ENCODE measurements at regions not wholly inside any gene's neighbourhood (a gene's known extent, or its start where the extent isn't known, plus 50 kb on each side); places are given as distances from the start of the nearest gene placed in this dataset.

DNA sequence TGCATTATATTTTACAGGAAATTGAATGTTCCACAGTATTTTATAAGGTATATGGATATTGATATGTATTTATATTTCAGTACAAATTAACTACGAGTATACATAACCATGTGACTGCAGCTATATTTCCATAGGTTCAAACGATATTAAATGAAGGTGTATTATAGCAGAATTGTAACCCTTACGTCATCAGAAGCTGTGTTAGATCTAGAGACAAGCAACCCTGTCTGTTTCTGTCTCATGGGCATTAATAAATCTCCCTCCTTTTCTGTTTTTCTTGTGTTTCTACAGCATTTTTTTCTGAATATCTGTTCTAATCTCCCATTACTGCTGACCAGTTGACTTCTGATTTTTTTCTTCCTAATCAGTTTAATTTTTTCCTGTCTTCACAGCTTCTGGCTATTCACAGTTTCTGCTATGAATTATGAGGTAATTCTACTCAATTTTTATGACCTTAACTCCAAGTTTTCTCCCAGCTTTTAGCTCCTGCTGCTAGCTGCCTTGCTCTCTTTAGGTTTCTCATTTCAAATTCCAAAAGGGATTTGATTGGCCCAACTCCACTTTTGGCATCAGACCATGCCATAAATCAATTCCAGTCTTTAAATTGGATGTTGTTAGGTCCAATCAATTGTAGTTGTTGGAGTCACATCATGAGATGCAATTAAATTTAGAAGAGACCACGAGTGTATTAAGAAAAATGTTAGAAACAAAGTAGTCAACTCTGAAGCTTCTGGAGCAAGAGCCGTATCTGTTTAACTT, 277.5 kb upstream of the ZSWIM2 start:
- Histone ChIP-seq H3K27ac (ENCODE audit: low read depth, low read length) (no peak overlapping the region), H3K79me2 (ENCODE audit: insufficient read depth, low read length) (no peaks in the 10 kb centered on the region), H3K27me3 (ENCODE audit: insufficient read depth, low read length) (no peaks in the 10 kb centered on the region), H3K4me2 (ENCODE audit: insufficient read depth, low read length) (no peak overlapping the region), H3K9me3 (ENCODE audit: low read depth, low read length) (no peaks in the 10 kb centered on the region), H3K4me1 (ENCODE audit: insufficient read depth, low read length) (no peaks in the 10 kb centered on the region), H3K4me3 (ENCODE audit: insufficient read depth, low read length) (no peak overlapping the region), H3K36me3 (ENCODE audit: insufficient read depth, low read length) (no peaks in the 10 kb centered on the region), H2AFZ (ENCODE audit: low read length) (no peak overlapping the region), H4K20me1 (ENCODE audit: insufficient read depth, low read length) (no peaks in the 10 kb centered on the region)
- TF ChIP-seq, protein P1, sequence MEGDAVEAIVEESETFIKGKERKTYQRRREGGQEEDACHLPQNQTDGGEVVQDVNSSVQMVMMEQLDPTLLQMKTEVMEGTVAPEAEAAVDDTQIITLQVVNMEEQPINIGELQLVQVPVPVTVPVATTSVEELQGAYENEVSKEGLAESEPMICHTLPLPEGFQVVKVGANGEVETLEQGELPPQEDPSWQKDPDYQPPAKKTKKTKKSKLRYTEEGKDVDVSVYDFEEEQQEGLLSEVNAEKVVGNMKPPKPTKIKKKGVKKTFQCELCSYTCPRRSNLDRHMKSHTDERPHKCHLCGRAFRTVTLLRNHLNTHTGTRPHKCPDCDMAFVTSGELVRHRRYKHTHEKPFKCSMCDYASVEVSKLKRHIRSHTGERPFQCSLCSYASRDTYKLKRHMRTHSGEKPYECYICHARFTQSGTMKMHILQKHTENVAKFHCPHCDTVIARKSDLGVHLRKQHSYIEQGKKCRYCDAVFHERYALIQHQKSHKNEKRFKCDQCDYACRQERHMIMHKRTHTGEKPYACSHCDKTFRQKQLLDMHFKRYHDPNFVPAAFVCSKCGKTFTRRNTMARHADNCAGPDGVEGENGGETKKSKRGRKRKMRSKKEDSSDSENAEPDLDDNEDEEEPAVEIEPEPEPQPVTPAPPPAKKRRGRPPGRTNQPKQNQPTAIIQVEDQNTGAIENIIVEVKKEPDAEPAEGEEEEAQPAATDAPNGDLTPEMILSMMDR (IDR thresholded peaks at IDR 0.05; ENCODE audit: extremely low read depth, low read depth, low read length): no peak
- DNase-seq (ENCODE audit: insufficient read length, low spot score, missing footprints): no peak

DNA sequence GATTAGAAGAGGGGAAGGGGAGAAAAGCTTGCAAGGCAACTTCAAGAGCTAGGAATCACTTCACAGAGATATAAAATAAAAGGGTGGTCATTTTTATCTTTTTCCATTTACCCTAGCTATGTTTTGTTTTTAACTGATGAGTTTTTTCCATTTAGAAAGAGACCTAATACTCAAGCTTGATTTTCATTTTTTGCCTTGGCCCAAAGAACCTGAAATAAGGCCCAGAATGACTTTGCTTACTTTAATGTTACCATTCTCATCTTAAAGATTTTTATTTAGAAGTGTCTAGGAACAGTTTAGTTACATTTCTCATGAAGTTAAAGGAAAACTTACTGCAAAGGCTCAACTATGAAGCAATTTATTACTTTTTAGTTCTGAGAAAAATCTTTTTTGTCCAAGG, 276.3 kb upstream of the ZSWIM2 start:
- no peaks in the 10 kb centered on the region for H3K4me1 ChIP-seq (ENCODE audit: insufficient read depth, low read length)
- no peaks in the 10 kb centered on the region for H3K36me3 ChIP-seq (ENCODE audit: insufficient read depth, low read length)
- TF ChIP-seq, protein P1 (IDR thresholded peaks at IDR 0.05; ENCODE audit: extremely low read depth, low read depth, low read length): no peak
- H3K79me2 ChIP-seq (ENCODE audit: insufficient read depth, low read length): no peaks in the 10 kb centered on the region
- H3K4me2 ChIP-seq (ENCODE audit: insufficient read depth, low read length): no peak overlapping the region
- no peak overlapping the region for H3K4me3 ChIP-seq (ENCODE audit: insufficient read depth, low read length)
- H4K20me1 ChIP-seq (ENCODE audit: insufficient read depth, low read length): no peaks in the 10 kb centered on the region
- DNase-seq (ENCODE audit: insufficient read length, low spot score, missing footprints): no peak
- H3K27ac ChIP-seq (ENCODE audit: low read depth, low read length): no peak overlapping the region
- H2AFZ ChIP-seq (ENCODE audit: low read length): no peak overlapping the region
- no peaks in the 10 kb centered on the region for H3K9me3 ChIP-seq (ENCODE audit: low read depth, low read length)
- no peaks in the 10 kb centered on the region for H3K27me3 ChIP-seq (ENCODE audit: insufficient read depth, low read length)

DNA sequence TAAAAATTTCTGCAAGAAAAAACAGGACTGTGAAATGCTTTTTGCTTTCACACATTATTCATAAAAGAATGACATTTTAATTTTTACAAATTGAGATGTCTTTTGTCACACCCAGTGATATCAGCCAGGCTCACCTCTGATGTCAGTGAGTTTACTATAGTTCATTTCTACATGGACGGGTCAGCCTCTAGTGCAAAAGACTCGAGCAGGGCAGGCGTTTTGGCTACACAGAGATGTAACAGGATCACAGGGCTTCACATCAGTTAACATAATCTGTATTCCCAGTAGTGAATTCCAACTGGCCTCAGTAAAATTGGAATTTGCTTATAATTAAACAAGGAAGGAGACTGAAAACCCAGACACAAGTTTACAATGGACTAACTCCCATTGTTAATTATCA, 275.6 kb upstream of the ZSWIM2 start:
- H2AFZ ChIP-seq (ENCODE audit: low read length): no peak overlapping the region
- TF ChIP-seq, protein P1 (IDR thresholded peaks at IDR 0.05; ENCODE audit: extremely low read depth, low read depth, low read length): no peak
- no peaks in the 10 kb centered on the region for H3K9me3 ChIP-seq (ENCODE audit: low read depth, low read length)
- H3K27me3 ChIP-seq (ENCODE audit: insufficient read depth, low read length): no peaks in the 10 kb centered on the region
- H3K4me3 ChIP-seq (ENCODE audit: insufficient read depth, low read length): no peak overlapping the region
- no peaks in the 10 kb centered on the region for H4K20me1 ChIP-seq (ENCODE audit: insufficient read depth, low read length)
- no peaks in the 10 kb centered on the region for H3K36me3 ChIP-seq (ENCODE audit: insufficient read depth, low read length)
- DNase-seq (ENCODE audit: insufficient read length, low spot score, missing footprints): no peak
- no peaks in the 10 kb centered on the region for H3K4me1 ChIP-seq (ENCODE audit: insufficient read depth, low read length)
- no peaks in the 10 kb centered on the region for H3K79me2 ChIP-seq (ENCODE audit: insufficient read depth, low read length)
- no peak overlapping the region for H3K27ac ChIP-seq (ENCODE audit: low read depth, low read length)
- H3K4me2 ChIP-seq (ENCODE audit: insufficient read depth, low read length): no peak overlapping the region

DNA sequence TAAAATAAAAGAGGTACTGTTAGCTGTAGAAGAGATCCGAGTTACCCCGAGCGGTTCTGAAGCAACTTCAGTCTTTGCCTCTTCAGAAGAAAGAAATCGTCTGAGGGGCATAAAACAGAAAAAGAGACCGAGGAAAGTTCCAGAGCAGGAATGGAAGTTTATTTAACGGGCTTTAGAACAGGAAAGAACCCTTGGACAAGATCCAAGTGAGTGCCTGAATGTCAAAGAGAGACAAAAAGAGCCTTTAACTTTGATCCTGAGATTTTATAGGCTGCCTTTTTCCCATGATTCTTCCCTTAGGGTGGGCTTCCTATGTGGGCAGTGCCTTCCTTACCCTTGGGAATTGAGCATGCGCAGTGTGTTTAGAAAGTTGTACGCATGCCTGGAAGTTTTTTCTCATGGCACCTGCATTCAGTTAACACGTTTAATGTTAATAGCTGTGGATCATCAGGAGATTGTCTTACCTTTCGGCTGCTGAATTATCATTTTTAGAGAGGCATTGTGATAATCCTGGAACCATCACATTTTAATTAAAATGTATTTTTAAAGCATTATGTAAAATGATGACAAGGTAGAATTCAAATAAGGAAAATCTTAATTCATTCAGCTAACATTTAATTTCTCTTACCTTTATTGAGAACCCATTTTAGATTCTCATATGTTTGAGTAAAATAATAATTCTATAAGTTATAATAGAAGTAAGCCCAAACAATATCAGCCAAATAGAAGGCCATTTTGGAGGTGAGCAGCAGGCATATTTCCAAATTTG, 269.5 kb upstream of the ZSWIM2 start:
- H3K4me1 ChIP-seq (ENCODE audit: insufficient read depth, low read length): no peaks in the 10 kb centered on the region
- TF ChIP-seq, protein P1 (IDR thresholded peaks at IDR 0.05; ENCODE audit: extremely low read depth, low read depth, low read length): no peak
- no peaks in the 10 kb centered on the region for H3K27me3 ChIP-seq (ENCODE audit: insufficient read depth, low read length)
- H3K9me3 ChIP-seq (ENCODE audit: low read depth, low read length): no peaks in the 10 kb centered on the region
- H3K36me3 ChIP-seq (ENCODE audit: insufficient read depth, low read length): no peaks in the 10 kb centered on the region
- DNase-seq (ENCODE audit: insufficient read length, low spot score, missing footprints): no peak
- no peak overlapping the region for H3K4me3 ChIP-seq (ENCODE audit: insufficient read depth, low read length)
- no peaks in the 10 kb centered on the region for H4K20me1 ChIP-seq (ENCODE audit: insufficient read depth, low read length)
- H3K4me2 ChIP-seq (ENCODE audit: insufficient read depth, low read length): no peak overlapping the region
- no peaks in the 10 kb centered on the region for H3K79me2 ChIP-seq (ENCODE audit: insufficient read depth, low read length)
- H2AFZ ChIP-seq (ENCODE audit: low read length): no peak overlapping the region
- no peak overlapping the region for H3K27ac ChIP-seq (ENCODE audit: low read depth, low read length)
